22Rv1 (cell line): ENCODE measurements at regions not wholly inside any gene's neighbourhood (a gene's known extent, or its start where the extent isn't known, plus 50 kb on each side); places are given as distances from the start of the nearest gene placed in this dataset.

Experiments
- ZFX ChIP-seq: fragments of 450-650 bp; IDR thresholded peaks from 2 replicates; pipeline ENCODE4 v1.6.1; 2017; ENCODE audit warnings: antibody characterized with exemption, borderline replicate concordance
- TF ChIP-seq, protein P1 (sequence below): fragments of 450-650 bp; IDR thresholded peaks from 2 replicates; pipeline ENCODE4 v1.5.1; 2017; ENCODE audit warnings: mild to moderate bottlenecking

GRCh38 chr3:88595026-88595425 is 445.3 kb downstream of the C3orf38 start:
- TF ChIP-seq, protein P1, sequence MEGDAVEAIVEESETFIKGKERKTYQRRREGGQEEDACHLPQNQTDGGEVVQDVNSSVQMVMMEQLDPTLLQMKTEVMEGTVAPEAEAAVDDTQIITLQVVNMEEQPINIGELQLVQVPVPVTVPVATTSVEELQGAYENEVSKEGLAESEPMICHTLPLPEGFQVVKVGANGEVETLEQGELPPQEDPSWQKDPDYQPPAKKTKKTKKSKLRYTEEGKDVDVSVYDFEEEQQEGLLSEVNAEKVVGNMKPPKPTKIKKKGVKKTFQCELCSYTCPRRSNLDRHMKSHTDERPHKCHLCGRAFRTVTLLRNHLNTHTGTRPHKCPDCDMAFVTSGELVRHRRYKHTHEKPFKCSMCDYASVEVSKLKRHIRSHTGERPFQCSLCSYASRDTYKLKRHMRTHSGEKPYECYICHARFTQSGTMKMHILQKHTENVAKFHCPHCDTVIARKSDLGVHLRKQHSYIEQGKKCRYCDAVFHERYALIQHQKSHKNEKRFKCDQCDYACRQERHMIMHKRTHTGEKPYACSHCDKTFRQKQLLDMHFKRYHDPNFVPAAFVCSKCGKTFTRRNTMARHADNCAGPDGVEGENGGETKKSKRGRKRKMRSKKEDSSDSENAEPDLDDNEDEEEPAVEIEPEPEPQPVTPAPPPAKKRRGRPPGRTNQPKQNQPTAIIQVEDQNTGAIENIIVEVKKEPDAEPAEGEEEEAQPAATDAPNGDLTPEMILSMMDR: no peak
- TF ChIP-seq ZFX: no peak
